Prostate gland (tissue), 2 donors: ENCODE measurements at regions not wholly inside any gene's neighbourhood (a gene's known extent, or its start where the extent isn't known, plus 50 kb on each side); places are given as distances from the start of the nearest gene placed in this dataset.

Source experiments
- POLR2A ChIP-seq: fragments of 450-650 bp; IDR thresholded peaks from one replicate; pipeline ENCODE4 v1.6.1; 2016; ENCODE audit warnings: antibody characterized with exemption, mild to moderate bottlenecking
- TF ChIP-seq, protein P1 (sequence below), 4 experiments: fragments of 200-600 bp in 2 of 4; fragments of 450-650 bp in 2 of 4; sonication (generic) in 2 of 4; IDR thresholded peaks; 1 replicate in 3 of 4; 2 replicates in 1 of 4; pipeline ENCODE4 v1.5.1; 2016 to 2019; ENCODE audit warnings: antibody characterized with exemption in 4 of 4, mild to moderate bottlenecking in 2 of 4, moderate library complexity in 2 of 4

DNA sequence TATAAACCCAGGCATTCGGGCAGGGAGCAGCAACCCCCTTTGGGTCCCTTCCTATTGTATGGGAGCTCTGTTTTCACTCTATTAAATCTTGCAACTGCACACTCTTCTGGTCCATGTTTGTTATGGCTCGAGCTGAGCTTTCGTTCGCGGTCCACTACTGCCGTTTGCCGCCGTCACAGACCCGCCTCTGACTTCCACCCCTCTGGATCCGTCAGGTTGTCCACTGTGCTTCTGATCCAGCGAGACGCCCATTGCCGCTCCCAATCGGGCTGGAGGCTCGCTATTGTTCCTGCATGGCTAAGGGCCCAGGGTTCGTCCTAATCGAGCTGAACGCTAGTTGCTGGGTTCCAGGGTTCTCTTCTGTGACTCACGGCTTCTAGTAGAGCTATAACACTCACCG, 111.3 kb downstream of the TMEM170B start:
- TF ChIP-seq, protein P1, sequence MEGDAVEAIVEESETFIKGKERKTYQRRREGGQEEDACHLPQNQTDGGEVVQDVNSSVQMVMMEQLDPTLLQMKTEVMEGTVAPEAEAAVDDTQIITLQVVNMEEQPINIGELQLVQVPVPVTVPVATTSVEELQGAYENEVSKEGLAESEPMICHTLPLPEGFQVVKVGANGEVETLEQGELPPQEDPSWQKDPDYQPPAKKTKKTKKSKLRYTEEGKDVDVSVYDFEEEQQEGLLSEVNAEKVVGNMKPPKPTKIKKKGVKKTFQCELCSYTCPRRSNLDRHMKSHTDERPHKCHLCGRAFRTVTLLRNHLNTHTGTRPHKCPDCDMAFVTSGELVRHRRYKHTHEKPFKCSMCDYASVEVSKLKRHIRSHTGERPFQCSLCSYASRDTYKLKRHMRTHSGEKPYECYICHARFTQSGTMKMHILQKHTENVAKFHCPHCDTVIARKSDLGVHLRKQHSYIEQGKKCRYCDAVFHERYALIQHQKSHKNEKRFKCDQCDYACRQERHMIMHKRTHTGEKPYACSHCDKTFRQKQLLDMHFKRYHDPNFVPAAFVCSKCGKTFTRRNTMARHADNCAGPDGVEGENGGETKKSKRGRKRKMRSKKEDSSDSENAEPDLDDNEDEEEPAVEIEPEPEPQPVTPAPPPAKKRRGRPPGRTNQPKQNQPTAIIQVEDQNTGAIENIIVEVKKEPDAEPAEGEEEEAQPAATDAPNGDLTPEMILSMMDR (IDR thresholded peaks at IDR 0.05) = no peak
- TF ChIP-seq POLR2A = no peak
